ENCODE measurements at regions not wholly inside any gene's neighbourhood (a gene's known extent, or its start where the extent isn't known, plus 50 kb on each side); places are given as distances from the start of the nearest gene placed in this dataset.
"Not testable (repeated sequence)": the region's sequence is repeated elsewhere in the genome, so short reads cannot be mapped to it uniquely, and the experiment has no call there.

- H3K4me1 ChIP-seq (ENCODE audit: insufficient read depth, low read length): no peaks in the 10 kb centered on the region
Observed at GRCh38 chr7:140260352-140261104, 83.7 kb upstream of the KDM7A start.

DNA sequence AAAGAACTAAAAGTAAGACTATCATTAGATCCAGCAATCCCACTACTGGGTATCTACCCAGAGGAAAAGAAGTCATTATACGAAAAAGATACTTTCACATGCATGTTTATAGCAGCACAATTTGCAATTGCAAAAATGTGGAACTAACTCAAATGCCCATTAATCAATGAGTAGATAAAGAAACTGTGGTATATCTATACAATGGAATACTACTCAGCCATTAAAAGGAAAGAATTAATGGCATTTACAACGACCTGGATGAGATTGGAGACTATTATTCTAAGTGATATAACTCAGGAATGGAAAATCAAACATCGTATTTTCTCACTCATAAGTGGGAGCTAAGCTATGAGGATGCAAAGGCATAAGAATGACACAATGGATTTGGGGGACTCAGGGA lies 80.5 kb upstream of the KDM7A start:
- H3K27me3 ChIP-seq (ENCODE audit: insufficient read depth, low read length); H3K9me3 ChIP-seq (ENCODE audit: low read length); H2AFZ ChIP-seq (ENCODE audit: low read depth, low read length); H3K4me3 ChIP-seq (ENCODE audit: low read length); H3K4me1 ChIP-seq (ENCODE audit: insufficient read depth, low read length); H3K36me3 ChIP-seq (ENCODE audit: insufficient read depth, low read length): not testable (repeated sequence)

More at GRCh38 chr7:140260352-140261104, 83.7 kb upstream of the KDM7A start:
- Histone ChIP-seq H3K4me3 (ENCODE audit: low read length) (no peak overlapping the region), H3K9me3 (ENCODE audit: low read length) (no peaks in the 10 kb centered on the region), H3K27me3 (ENCODE audit: insufficient read depth, low read length) (no peaks in the 10 kb centered on the region), H2AFZ (ENCODE audit: low read depth, low read length) (no peak overlapping the region), H3K36me3 (ENCODE audit: insufficient read depth, low read length) (no peaks in the 10 kb centered on the region)

GRCh38 chr7:140254976-140255375 lies 78.2 kb upstream of the KDM7A start:
- H3K9me3 ChIP-seq (ENCODE audit: low read length); H3K4me1 ChIP-seq (ENCODE audit: insufficient read depth, low read length); H2AFZ ChIP-seq (ENCODE audit: low read depth, low read length); H3K4me3 ChIP-seq (ENCODE audit: low read length); H3K27me3 ChIP-seq (ENCODE audit: insufficient read depth, low read length); H3K36me3 ChIP-seq (ENCODE audit: insufficient read depth, low read length): not testable (repeated sequence)

- H3K9me3 ChIP-seq (ENCODE audit: low read length): no peaks in the 10 kb centered on the region
- peaks cover 3% of the 10 kb centered on the region for H3K4me1 ChIP-seq (ENCODE audit: insufficient read depth, low read length)
- peaks cover 6% of the 10 kb centered on the region for H3K27me3 ChIP-seq (ENCODE audit: insufficient read depth, low read length)
- H3K36me3 ChIP-seq (ENCODE audit: insufficient read depth, low read length): no peaks in the 10 kb centered on the region
- H2AFZ ChIP-seq (ENCODE audit: low read depth, low read length): no peak overlapping the region
- H3K4me3 ChIP-seq (ENCODE audit: low read length): no peak overlapping the region
Observed at GRCh38 chr7:140249036-140249806, 72.4 kb upstream of the KDM7A start.

GRCh38 chr7:140247559-140247958 lies 70.8 kb upstream of the KDM7A start:
- Histone ChIP-seq H3K4me1 (ENCODE audit: insufficient read depth, low read length) (no peaks in the 10 kb centered on the region), H3K4me3 (ENCODE audit: low read length) (no peak overlapping the region)

GRCh38 chr7:140245611-140246105 lies 68.9 kb upstream of the KDM7A start:
- Histone ChIP-seq H3K36me3 (ENCODE audit: insufficient read depth, low read length) (no peaks in the 10 kb centered on the region), H3K27me3 (ENCODE audit: insufficient read depth, low read length) (peaks cover 18% of the 10 kb centered on the region), H3K4me3 (ENCODE audit: low read length) (no peak overlapping the region), H3K9me3 (ENCODE audit: low read length) (no peaks in the 10 kb centered on the region), H2AFZ (ENCODE audit: low read depth, low read length) (no peak overlapping the region), H3K4me1 (ENCODE audit: insufficient read depth, low read length) (no peaks in the 10 kb centered on the region)

More at GRCh38 chr7:140247559-140247958, 70.8 kb upstream of the KDM7A start:
- Histone ChIP-seq H3K27me3 (ENCODE audit: insufficient read depth, low read length) (peaks cover 10% of the 10 kb centered on the region), H3K9me3 (ENCODE audit: low read length) (no peaks in the 10 kb centered on the region), H3K36me3 (ENCODE audit: insufficient read depth, low read length) (no peaks in the 10 kb centered on the region), H2AFZ (ENCODE audit: low read depth, low read length) (no peak overlapping the region)

GRCh38 chr7:140242057-140243031 lies 65.6 kb upstream of the KDM7A start:
- Histone ChIP-seq H3K36me3 (ENCODE audit: insufficient read depth, low read length) (no peaks in the 10 kb centered on the region), H3K4me3 (ENCODE audit: low read length) (no peak overlapping the region), H3K27me3 (ENCODE audit: insufficient read depth, low read length) (peaks cover 28% of the 10 kb centered on the region), H2AFZ (ENCODE audit: low read depth, low read length) (no peak overlapping the region), H3K4me1 (ENCODE audit: insufficient read depth, low read length) (no peaks in the 10 kb centered on the region), H3K9me3 (ENCODE audit: low read length) (no peaks in the 10 kb centered on the region)

DNA sequence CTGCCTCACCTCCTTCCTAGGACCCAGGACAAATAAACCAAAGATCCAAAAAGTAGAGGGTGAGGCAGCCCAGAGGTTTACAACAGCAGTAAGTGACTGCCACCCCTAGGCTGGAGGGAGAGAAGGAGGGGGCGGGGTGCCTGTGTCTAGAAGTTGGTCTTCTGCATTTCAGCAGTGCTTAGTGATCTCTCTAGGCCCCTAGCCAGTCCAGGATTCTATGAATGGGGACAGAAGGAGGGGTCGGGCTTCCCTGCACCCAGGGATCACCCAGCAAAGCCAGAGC lies 62.8 kb upstream of the KDM7A start:
- peaks cover 24% of the 10 kb centered on the region for H3K27me3 ChIP-seq (ENCODE audit: insufficient read depth, low read length)
- H3K36me3 ChIP-seq (ENCODE audit: insufficient read depth, low read length): no peaks in the 10 kb centered on the region
- H2AFZ ChIP-seq (ENCODE audit: low read depth, low read length): no peak overlapping the region
- no peak overlapping the region for H3K4me3 ChIP-seq (ENCODE audit: low read length)
- H3K4me1 ChIP-seq (ENCODE audit: insufficient read depth, low read length): no peaks in the 10 kb centered on the region
- H3K9me3 ChIP-seq (ENCODE audit: low read length): no peaks in the 10 kb centered on the region

GRCh38 chr7:140238778-140239652 lies 62.2 kb upstream of the KDM7A start:
- Histone ChIP-seq H3K27me3 (ENCODE audit: insufficient read depth, low read length) (peaks cover 24% of the 10 kb centered on the region), H2AFZ (ENCODE audit: low read depth, low read length) (no peak overlapping the region), H3K4me3 (ENCODE audit: low read length) (no peak overlapping the region), H3K4me1 (ENCODE audit: insufficient read depth, low read length) (no peaks in the 10 kb centered on the region), H3K9me3 (ENCODE audit: low read length) (no peaks in the 10 kb centered on the region), H3K36me3 (ENCODE audit: insufficient read depth, low read length) (no peaks in the 10 kb centered on the region)

DNA sequence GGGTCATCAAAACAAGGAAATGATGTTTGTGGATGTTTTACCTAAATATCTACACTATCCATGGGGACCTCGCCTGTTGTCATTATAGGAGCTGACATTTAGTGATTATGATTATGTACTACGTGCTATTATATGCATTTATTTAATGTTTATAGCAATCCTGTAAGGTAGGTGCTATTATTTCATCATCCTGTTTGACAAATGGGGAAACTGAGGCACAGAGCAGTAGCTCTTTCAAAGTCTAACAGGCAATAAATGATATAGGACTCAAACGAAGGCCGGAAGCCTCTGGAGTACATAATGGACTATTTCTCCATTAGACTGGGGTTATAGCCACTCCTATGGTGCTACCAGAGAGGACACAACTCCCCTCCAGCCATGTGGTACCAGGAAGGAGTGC lies 60.6 kb upstream of the KDM7A start:
- peaks cover 19% of the 10 kb centered on the region for H3K27me3 ChIP-seq (ENCODE audit: insufficient read depth, low read length)
- H3K4me1 ChIP-seq (ENCODE audit: insufficient read depth, low read length): no peaks in the 10 kb centered on the region
- no peak overlapping the region for H3K4me3 ChIP-seq (ENCODE audit: low read length)
- no peak overlapping the region for H2AFZ ChIP-seq (ENCODE audit: low read depth, low read length)
- no peaks in the 10 kb centered on the region for H3K9me3 ChIP-seq (ENCODE audit: low read length)
- no peaks in the 10 kb centered on the region for H3K36me3 ChIP-seq (ENCODE audit: insufficient read depth, low read length)

GRCh38 chr7:140236626-140237025 lies 59.8 kb upstream of the KDM7A start:
- Histone ChIP-seq H3K4me1 (ENCODE audit: insufficient read depth, low read length) (peaks cover 1% of the 10 kb centered on the region), H3K27me3 (ENCODE audit: insufficient read depth, low read length) (peaks cover 19% of the 10 kb centered on the region), H2AFZ (ENCODE audit: low read depth, low read length) (no peak overlapping the region), H3K4me3 (ENCODE audit: low read length) (no peak overlapping the region), H3K9me3 (ENCODE audit: low read length) (no peaks in the 10 kb centered on the region), H3K36me3 (ENCODE audit: insufficient read depth, low read length) (no peaks in the 10 kb centered on the region)

GRCh38 chr7:140235114-140235513 lies 58.3 kb upstream of the KDM7A start:
- H3K36me3 ChIP-seq (ENCODE audit: insufficient read depth, low read length): no peaks in the 10 kb centered on the region
- no peaks in the 10 kb centered on the region for H3K9me3 ChIP-seq (ENCODE audit: low read length)
- H3K4me1 ChIP-seq (ENCODE audit: insufficient read depth, low read length): peaks cover 9% of the 10 kb centered on the region
- H3K27me3 ChIP-seq (ENCODE audit: insufficient read depth, low read length): peaks cover 30% of the 10 kb centered on the region
- H3K4me3 ChIP-seq (ENCODE audit: low read length): no peak overlapping the region
- H2AFZ ChIP-seq (ENCODE audit: low read depth, low read length): no peak overlapping the region

Measured in neuron (in vitro differentiated cells).